Cardiac fibroblast (primary cell): ENCODE measurements at regions not wholly inside any gene's neighbourhood (a gene's known extent, or its start where the extent isn't known, plus 50 kb on each side); places are given as distances from the start of the nearest gene placed in this dataset.
A peak's percentile ranks its signal among the peaks of the same experiment; 100 is the strongest.

ENCODE experiments used
- DNase-seq, 2 donors: peaks; one replicate each; pipeline versions ENCODE4 v3.0.0 to v3.0.0-alpha.2; 2010; ENCODE audit warnings: low read depth in 2 of 2
- H3K4me3 ChIP-seq, 2 donors: replicated peaks in 1 of 2; 1 replicate in 1 of 2; 2 replicates in 1 of 2; pipeline ENCODE4 v1.5.1; 2011; ENCODE audit warnings: low read depth in 2 of 2, low read length in 2 of 2, mild to moderate bottlenecking in 2 of 2, moderate library complexity in 1 of 2
- CTCF ChIP-seq: IDR thresholded peaks from one replicate; pipeline ENCODE4 v1.5.1; 2011; ENCODE audit warnings: low read depth, mild to moderate bottlenecking, low read length, inconsistent platforms

GRCh38 chr7:68917041-68917651 lies 681.1 kb upstream of the AUTS2 start:
- no peak for DNase-seq
- no peak for TF ChIP-seq CTCF
- H3K4me3 ChIP-seq, result no peak overlapping the region

- no peak for DNase-seq
These were observed 679.7 kb upstream of the AUTS2 start for GRCh38 chr7:68918621-68919020.

GRCh38 chr7:68922850-68923249 lies 675.4 kb upstream of the AUTS2 start:
- no peak overlapping the region for H3K4me3 ChIP-seq
- TF ChIP-seq CTCF, result no peak
- DNase-seq, result no peak

More at GRCh38 chr7:68918621-68919020, 679.7 kb upstream of the AUTS2 start:
- no peak for TF ChIP-seq CTCF
- no peak overlapping the region for H3K4me3 ChIP-seq

GRCh38 chr7:68925241-68925640 lies 673.0 kb upstream of the AUTS2 start:
- no peak for DNase-seq
- no peak for TF ChIP-seq CTCF
- no peak overlapping the region for H3K4me3 ChIP-seq

- no peak for TF ChIP-seq CTCF
- DNase-seq, result peak; percentile 1 to 38
- H3K4me3 ChIP-seq, result no peak overlapping the region
These were observed 668.5 kb upstream of the AUTS2 start for GRCh38 chr7:68929781-68930261.

GRCh38 chr7:68936471-68937035 lies 661.7 kb upstream of the AUTS2 start:
- H3K4me3 ChIP-seq, result no peak overlapping the region
- no peak for DNase-seq
- no peak for TF ChIP-seq CTCF
